Lower leg skin (tissue), 4 donors: ENCODE measurements at regions not wholly inside any gene's neighbourhood (a gene's known extent, or its start where the extent isn't known, plus 50 kb on each side); places are given as distances from the start of the nearest gene placed in this dataset.

Experiments
- DNase-seq, 2 donors: peaks; one replicate each; pipeline ENCODE4 v3.0.0-alpha.2; 2019; ENCODE audit warnings: low spot score in 2 of 2
- H3K4me3 ChIP-seq: fragments of 200-600 bp; sonication (generic); 2 replicates; pipeline ENCODE4 v1.5.1; 2017; ENCODE audit warnings: mild to moderate bottlenecking, low read depth; ENCODE audit not compliant: poor library complexity, severe bottlenecking
- POLR2A ChIP-seq, 2 donors: fragments of 450-650 bp; IDR thresholded peaks; one replicate each; pipeline ENCODE4 v1.6.1; 2016 to 2017; ENCODE audit warnings: antibody characterized with exemption in 2 of 2, mild to moderate bottlenecking in 1 of 2, moderate library complexity in 1 of 2
- WGBS, 2 donors: methylation state at CpG; one replicate each; pipeline ENCODE4 v1.1.5; 2018; 5-methylcytosine and 5-hydroxymethylcytosine counted together
- intact Hi-C: fragments of 100-400 bp; cut with DNase I; formaldehyde crosslinking; loops from one replicate; pipeline ENCODE4 v1.15.0; 2023; ENCODE audit warnings: low total_unique reads
- TF ChIP-seq, protein P1 (sequence below), 3 donors: fragments of 450-650 bp; IDR thresholded peaks; one replicate each; pipeline ENCODE4 v1.5.1; 2016; ENCODE audit warnings: antibody characterized with exemption in 3 of 3, mild to moderate bottlenecking in 3 of 3, moderate library complexity in 2 of 3

- WGBS, 2 donors, result 66 to 72% methylated on average over 2 of the region's 2 CpGs
- no peak for DNase-seq
- intact Hi-C loops, result no loop called here
- no peak for TF ChIP-seq POLR2A (IDR thresholded peaks at IDR 0.05)
- TF ChIP-seq, protein P1, sequence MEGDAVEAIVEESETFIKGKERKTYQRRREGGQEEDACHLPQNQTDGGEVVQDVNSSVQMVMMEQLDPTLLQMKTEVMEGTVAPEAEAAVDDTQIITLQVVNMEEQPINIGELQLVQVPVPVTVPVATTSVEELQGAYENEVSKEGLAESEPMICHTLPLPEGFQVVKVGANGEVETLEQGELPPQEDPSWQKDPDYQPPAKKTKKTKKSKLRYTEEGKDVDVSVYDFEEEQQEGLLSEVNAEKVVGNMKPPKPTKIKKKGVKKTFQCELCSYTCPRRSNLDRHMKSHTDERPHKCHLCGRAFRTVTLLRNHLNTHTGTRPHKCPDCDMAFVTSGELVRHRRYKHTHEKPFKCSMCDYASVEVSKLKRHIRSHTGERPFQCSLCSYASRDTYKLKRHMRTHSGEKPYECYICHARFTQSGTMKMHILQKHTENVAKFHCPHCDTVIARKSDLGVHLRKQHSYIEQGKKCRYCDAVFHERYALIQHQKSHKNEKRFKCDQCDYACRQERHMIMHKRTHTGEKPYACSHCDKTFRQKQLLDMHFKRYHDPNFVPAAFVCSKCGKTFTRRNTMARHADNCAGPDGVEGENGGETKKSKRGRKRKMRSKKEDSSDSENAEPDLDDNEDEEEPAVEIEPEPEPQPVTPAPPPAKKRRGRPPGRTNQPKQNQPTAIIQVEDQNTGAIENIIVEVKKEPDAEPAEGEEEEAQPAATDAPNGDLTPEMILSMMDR (IDR thresholded peaks at IDR 0.05), result no peak
- H3K4me3 ChIP-seq, result no peak overlapping the region
Observed at GRCh38 chr2:163185160-163185559, 346.6 kb upstream of the KCNH7 start.

DNA sequence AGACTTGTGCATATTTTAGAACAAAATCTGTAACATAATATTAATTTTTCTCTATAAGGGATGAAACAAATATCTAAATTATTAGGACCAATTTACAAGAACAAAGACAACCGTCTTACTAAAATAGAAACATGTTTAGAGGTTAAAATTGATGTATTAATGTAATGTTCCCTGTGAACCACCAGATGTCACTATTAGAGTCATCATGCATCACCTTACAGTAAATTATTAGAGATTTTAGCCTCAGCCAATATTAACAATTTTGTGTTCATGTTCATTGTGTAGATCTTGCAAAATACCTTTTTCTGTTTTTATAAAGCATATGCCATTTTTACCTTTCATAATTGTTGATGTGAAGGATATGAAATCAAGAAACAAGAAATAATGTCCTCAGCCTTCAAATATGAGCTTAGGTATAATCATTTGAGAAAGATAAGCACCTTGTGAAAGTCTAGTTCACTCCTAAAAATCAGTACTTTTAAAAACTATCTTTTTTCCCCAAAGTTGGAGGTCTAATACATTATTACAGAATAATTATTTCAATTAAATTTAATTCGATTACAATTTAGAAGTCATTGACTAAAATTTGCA, 344.3 kb upstream of the KCNH7 start:
- intact Hi-C loops, result no loop called here
- no peak overlapping the region for H3K4me3 ChIP-seq
- DNase-seq, result no peak
- 55 to 56% methylated on average over 2 of the region's 2 CpGs for WGBS, 2 donors
- no peak for TF ChIP-seq POLR2A (IDR thresholded peaks at IDR 0.05)
- TF ChIP-seq, protein P1 (IDR thresholded peaks at IDR 0.05), result no peak

DNA sequence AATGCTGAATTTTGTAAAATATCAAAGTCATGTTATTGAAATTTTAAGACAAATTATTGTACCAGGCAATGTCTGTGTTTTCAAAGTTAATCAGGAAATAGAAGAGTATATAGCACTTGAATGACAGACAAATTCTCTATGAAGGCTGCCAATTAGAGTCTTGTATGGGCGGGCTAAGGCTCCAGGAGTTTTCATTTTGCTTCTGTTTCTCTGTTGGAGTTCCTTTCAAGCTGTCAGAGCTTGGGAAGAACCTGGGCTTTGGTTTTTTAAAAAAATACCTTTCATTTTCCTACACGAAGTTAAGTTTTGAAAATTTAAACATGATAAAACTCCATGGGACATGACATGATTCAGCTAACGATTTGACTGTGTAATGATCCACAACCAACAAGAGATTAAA, 339.0 kb upstream of the KCNH7 start:
- TF ChIP-seq, protein P1 (IDR thresholded peaks at IDR 0.05), result no peak
- no peak for TF ChIP-seq POLR2A (IDR thresholded peaks at IDR 0.05)
- no peak overlapping the region for H3K4me3 ChIP-seq
- intact Hi-C loops, result no loop called here
- 49 to 57% methylated on average over 3 of the region's 3 CpGs for WGBS, 2 donors
- DNase-seq, result no peak

- DNase-seq, result no peak
- H3K4me3 ChIP-seq, result no peak overlapping the region
- no peak for TF ChIP-seq POLR2A (IDR thresholded peaks at IDR 0.05)
- TF ChIP-seq, protein P1 (IDR thresholded peaks at IDR 0.05), result no peak
- intact Hi-C loops, result no loop called here
- 88 to 100% methylated on average over 2 of the region's 2 CpGs for WGBS, 2 donors
Observed at GRCh38 chr2:163175294-163175693, 336.7 kb upstream of the KCNH7 start.

GRCh38 chr2:163173591-163173990, 335.0 kb upstream of the KCNH7 start:
- TF ChIP-seq, protein P1 (IDR thresholded peaks at IDR 0.05), result no peak
- no peak for TF ChIP-seq POLR2A (IDR thresholded peaks at IDR 0.05)
- intact Hi-C loops, result no loop called here
- 42 to 50% methylated on average over 1 of the region's 1 CpG for WGBS, 2 donors
- H3K4me3 ChIP-seq, result no peak overlapping the region
- no peak for DNase-seq
